Stomach (tissue), 4 donors: ENCODE measurements at regions not wholly inside any gene's neighbourhood (a gene's known extent, or its start where the extent isn't known, plus 50 kb on each side); places are given as distances from the start of the nearest gene placed in this dataset.

Experiments used
- CTCF ChIP-seq, 7 experiments: fragments of 450-650 bp in 4 of 7; fragments of 200-600 bp in 3 of 7; sonication (generic) in 3 of 7; IDR thresholded peaks; one replicate each; pipeline ENCODE4 v1.5.1; 2016 to 2019; ENCODE audit warnings: antibody characterized with exemption in 7 of 7, control low read depth in 2 of 7, mild to moderate bottlenecking in 1 of 7
- EP300 ChIP-seq: sonication (generic); formaldehyde crosslinking; IDR thresholded peaks from one replicate; pipeline ENCODE4 v1.6.1; 2017; ENCODE audit warnings: antibody characterized with exemption
- POLR2A ChIP-seq, 4 donors: fragments of 450-650 bp; IDR thresholded peaks; one replicate each; pipeline ENCODE4 v1.6.1; 2016; ENCODE audit warnings: antibody characterized with exemption in 4 of 4, control low read depth in 2 of 4, mild to moderate bottlenecking in 1 of 4, moderate library complexity in 1 of 4

- TF ChIP-seq CTCF (IDR thresholded peaks at IDR 0.05) (no peak), POLR2A (IDR thresholded peaks at IDR 0.05) (no peak), EP300 (no peak)
Measured at GRCh38 chr5:62199792-62200716, 106.0 kb upstream of the KIF2A start.
